Right lobe of liver (tissue), 6 donors: ENCODE measurements at regions not wholly inside any gene's neighbourhood (a gene's known extent, or its start where the extent isn't known, plus 50 kb on each side); places are given as distances from the start of the nearest gene placed in this dataset.

ENCODE experiments used
- ATAC-seq, 4 donors: fragments of 200-7000 bp; cut with Tn5 transposase; one replicate each; pipeline ENCODE4 v1.9.1; 2020; ENCODE audit warnings: mild to moderate bottlenecking in 4 of 4, moderate library complexity in 4 of 4
- DNase-seq, 3 donors: peaks; one replicate each; pipeline ENCODE4 v3.0.0-alpha.2; 2020
- H3K27ac ChIP-seq, 3 donors: fragments of 200-600 bp; one replicate each; pipeline ENCODE4 v1.8.0; 2022
- H3K27me3 ChIP-seq, 2 donors: fragments of 200-600 bp; one replicate each; pipeline ENCODE4 v1.8.0; 2022
- H3K36me3 ChIP-seq, 4 donors: fragments of 200-600 bp; sonication (generic) in 1 of 4; one replicate each; pipeline versions ENCODE4 v1.5.1 to v1.8.0; 2017 to 2022; ENCODE audit warnings: control low read depth in 1 of 4
- H3K4me1 ChIP-seq, 4 donors: fragments of 200-600 bp; sonication (generic) in 1 of 4; one replicate each; pipeline versions ENCODE4 v1.5.1 to v1.8.0; 2017 to 2022; ENCODE audit warnings: control low read depth in 1 of 4
- H3K4me3 ChIP-seq, 3 donors: fragments of 200-600 bp; one replicate each; pipeline ENCODE4 v1.8.0; 2022
- H3K9me3 ChIP-seq, 4 donors: fragments of 200-600 bp; sonication (generic) in 1 of 4; one replicate each; pipeline versions ENCODE4 v1.5.1 to v1.8.0; 2017 to 2022; ENCODE audit warnings: control low read depth in 1 of 4
- POLR2A ChIP-seq: fragments of 450-650 bp; IDR thresholded peaks from one replicate; pipeline ENCODE4 v1.6.1; 2017; ENCODE audit warnings: antibody characterized with exemption, mild to moderate bottlenecking
- WGBS: methylation state at CpG from one replicate; pipeline ENCODE4 v1.1.6; 2018; ENCODE audit warnings: low coverage, low lambda C conversion rate; ENCODE audit not compliant: insufficient coverage; ENCODE audit errors: missing lambda C conversion rate; 5-methylcytosine and 5-hydroxymethylcytosine counted together
- intact Hi-C, 2 donors: fragments of 100-400 bp; cut with DNase I; formaldehyde crosslinking; loops; one replicate each; pipeline versions ENCODE4 v1.11.2 to v1.14.1; 2022
- TF ChIP-seq, protein P1 (sequence below), 4 donors: fragments of 200-600 bp in 3 of 4; fragments of 450-650 bp in 1 of 4; IDR thresholded peaks; one replicate each; pipeline versions ENCODE4 v1.5.1 to v1.8.0; 2016 to 2022; ENCODE audit warnings: antibody characterized with exemption in 4 of 4, mild to moderate bottlenecking in 2 of 4
- donor health status: DM: no; HTN: yes; CAD: no.
- donor health status: DM: no; HTN: no; CAD: no.
- donor health status: DM: no; HTN: no; CAD: no.
- donor health status: DM: no; HTN: yes; CAD: no.
- donor health status: DM: no; HTN: yes; CAD: no.

DNA sequence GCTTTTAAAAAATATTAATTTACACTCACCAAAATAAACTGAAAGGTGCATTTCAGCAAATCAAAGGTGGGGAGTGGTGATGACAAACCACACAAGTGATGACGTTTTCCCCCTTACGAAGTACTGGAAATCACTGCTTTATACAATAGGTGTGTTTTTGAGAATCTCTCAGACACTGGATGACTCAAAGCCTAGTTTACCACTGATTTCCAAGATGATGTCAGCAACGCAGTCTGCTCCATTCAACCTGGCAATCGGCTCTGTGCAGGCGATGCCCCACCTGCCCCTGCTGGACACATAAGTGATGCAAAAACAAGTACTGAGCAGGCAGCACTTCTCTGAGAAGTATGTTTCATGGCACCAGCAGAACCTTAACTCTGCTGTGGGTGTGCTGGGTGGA, 114.4 kb downstream of the SOD2 start:
- Histone ChIP-seq H3K9me3 (no peaks in the 10 kb centered on the region), H3K27me3 (no peaks in the 10 kb centered on the region), H3K4me3 (no peak overlapping the region), H3K36me3 (no peaks in the 10 kb centered on the region), H3K4me1 (no peaks in the 10 kb centered on the region), H3K27ac (no peak overlapping the region)
- 75% methylated on average over 5 of the region's 5 CpGs for WGBS
- TF ChIP-seq POLR2A: no peak
- TF ChIP-seq, protein P1, sequence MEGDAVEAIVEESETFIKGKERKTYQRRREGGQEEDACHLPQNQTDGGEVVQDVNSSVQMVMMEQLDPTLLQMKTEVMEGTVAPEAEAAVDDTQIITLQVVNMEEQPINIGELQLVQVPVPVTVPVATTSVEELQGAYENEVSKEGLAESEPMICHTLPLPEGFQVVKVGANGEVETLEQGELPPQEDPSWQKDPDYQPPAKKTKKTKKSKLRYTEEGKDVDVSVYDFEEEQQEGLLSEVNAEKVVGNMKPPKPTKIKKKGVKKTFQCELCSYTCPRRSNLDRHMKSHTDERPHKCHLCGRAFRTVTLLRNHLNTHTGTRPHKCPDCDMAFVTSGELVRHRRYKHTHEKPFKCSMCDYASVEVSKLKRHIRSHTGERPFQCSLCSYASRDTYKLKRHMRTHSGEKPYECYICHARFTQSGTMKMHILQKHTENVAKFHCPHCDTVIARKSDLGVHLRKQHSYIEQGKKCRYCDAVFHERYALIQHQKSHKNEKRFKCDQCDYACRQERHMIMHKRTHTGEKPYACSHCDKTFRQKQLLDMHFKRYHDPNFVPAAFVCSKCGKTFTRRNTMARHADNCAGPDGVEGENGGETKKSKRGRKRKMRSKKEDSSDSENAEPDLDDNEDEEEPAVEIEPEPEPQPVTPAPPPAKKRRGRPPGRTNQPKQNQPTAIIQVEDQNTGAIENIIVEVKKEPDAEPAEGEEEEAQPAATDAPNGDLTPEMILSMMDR (IDR thresholded peaks at IDR 0.05): no peak
- intact Hi-C loops: no loop called here
- ATAC-seq: no peak
- no peak for DNase-seq

DNA sequence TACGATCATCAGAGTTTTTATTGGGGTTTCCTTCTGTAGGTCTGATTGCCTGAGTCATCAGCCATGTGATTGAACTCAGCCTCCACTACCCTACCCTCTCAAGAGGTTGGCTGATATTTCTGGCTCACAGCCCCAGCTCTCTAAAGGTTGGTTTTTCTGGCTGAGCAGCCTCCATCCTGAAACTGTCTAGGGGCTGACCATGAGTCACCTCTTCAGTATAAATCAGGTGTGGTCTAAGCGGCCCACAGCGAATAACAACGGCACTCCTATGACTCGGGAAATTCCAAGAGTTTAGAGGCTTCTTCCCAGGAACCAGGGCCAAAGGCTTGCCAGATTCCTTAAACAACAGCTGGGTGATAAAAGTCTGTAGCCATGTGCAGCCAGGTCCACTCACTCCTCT, 115.5 kb downstream of the SOD2 start:
- no peaks in the 10 kb centered on the region for H3K9me3 ChIP-seq
- ATAC-seq (no peak), DNase-seq (no peak)
- H3K4me1 ChIP-seq: no peaks in the 10 kb centered on the region
- H3K27me3 ChIP-seq: no peaks in the 10 kb centered on the region
- intact Hi-C loops: no loop called here
- no peak overlapping the region for H3K27ac ChIP-seq
- TF ChIP-seq, protein P1 (IDR thresholded peaks at IDR 0.05): no peak
- no peak for TF ChIP-seq POLR2A
- no peak overlapping the region for H3K4me3 ChIP-seq
- WGBS: 81% methylated on average over 5 of the region's 5 CpGs
- H3K36me3 ChIP-seq: no peaks in the 10 kb centered on the region

- intact Hi-C loops: no loop called here
- H3K36me3 ChIP-seq: no peaks in the 10 kb centered on the region
- no peaks in the 10 kb centered on the region for H3K9me3 ChIP-seq
- H3K27me3 ChIP-seq: no peaks in the 10 kb centered on the region
- ATAC-seq: no peak
- no peak for DNase-seq
- no peak overlapping the region for H3K27ac ChIP-seq
- no peaks in the 10 kb centered on the region for H3K4me1 ChIP-seq
- 68% methylated on average over 8 of the region's 12 CpGs for WGBS
- TF ChIP-seq, protein P1 (IDR thresholded peaks at IDR 0.05): no peak
- no peak for TF ChIP-seq POLR2A
- H3K4me3 ChIP-seq: no peak overlapping the region
Measured at GRCh38 chr6:159572439-159573110, 120.5 kb downstream of the SOD2 start.

GRCh38 chr6:159565181-159565710, 127.8 kb downstream of the SOD2 start:
- intact Hi-C loops: no loop called here
- ATAC-seq: no peak
- no peaks in the 10 kb centered on the region for H3K36me3 ChIP-seq

More at GRCh38 chr6:159565181-159565710, 127.8 kb downstream of the SOD2 start:
- no peaks in the 10 kb centered on the region for H3K4me1 ChIP-seq
- WGBS: 77% methylated on average over 7 of the region's 7 CpGs
- DNase-seq: no peak
- H3K4me3 ChIP-seq: no peak overlapping the region
- H3K27me3 ChIP-seq: no peaks in the 10 kb centered on the region
- H3K27ac ChIP-seq: no peak overlapping the region
- no peaks in the 10 kb centered on the region for H3K9me3 ChIP-seq
- TF ChIP-seq POLR2A: no peak
- TF ChIP-seq, protein P1 (IDR thresholded peaks at IDR 0.05): no peak
